Naive thymus-derived CD4-positive, alpha-beta T cell (primary cell): ENCODE measurements at regions not wholly inside any gene's neighbourhood (a gene's known extent, or its start where the extent isn't known, plus 50 kb on each side); places are given as distances from the start of the nearest gene placed in this dataset.

ENCODE experiments used
- ATAC-seq: fragments of 150-1000 bp; cut with Tn5 transposase; 2 replicates; pipeline ENCODE4 v1.10.0; 2021; ENCODE audit warnings: mild to moderate bottlenecking, moderate library complexity
- CTCF ChIA-PET: fragments of 350-600 bp; sonication (Branson Sonifier 250); formaldehyde crosslinking; loops from one replicate; lab custom pipeline; 2021; ENCODE audit warnings: antibody characterized with exemption; lab: Charles Lee
- POLR2A ChIA-PET: fragments of 350-600 bp; sonication (Branson Sonifier 250); formaldehyde crosslinking; loops from one replicate; lab custom pipeline; 2021; ENCODE audit warnings: antibody characterized with exemption, inconsistent platforms; lab: Charles Lee
- DNase-seq, 9 donors: peaks; one replicate each; pipeline versions ENCODE4 v3.0.0 to v3.0.0-alpha.2; 2020 to 2022; ENCODE audit warnings: mixed read lengths in 1 of 9
- H3K27ac ChIP-seq: one replicate; pipeline ENCODE4 v1.7.0; 2013; ENCODE audit warnings: mild to moderate bottlenecking, low read depth, low read length, moderate library complexity
- H3K27me3 ChIP-seq, 2 donors: one replicate each; pipeline ENCODE4 v1.7.0; 2013; ENCODE audit warnings: low read length in 2 of 2, mild to moderate bottlenecking in 2 of 2, moderate library complexity in 2 of 2; ENCODE audit not compliant: control insufficient read depth in 2 of 2, insufficient read depth in 2 of 2
- H3K36me3 ChIP-seq, 3 experiments: 1 replicate in 2 of 3; 2 replicates in 1 of 3; pipeline ENCODE4 v1.7.0; 2013; ENCODE audit warnings: low read length in 3 of 3, mild to moderate bottlenecking in 3 of 3, moderate library complexity in 1 of 3; ENCODE audit not compliant: insufficient read depth in 3 of 3, control insufficient read depth in 2 of 3
- H3K4me1 ChIP-seq, 2 donors: one replicate each; pipeline ENCODE4 v1.7.0; 2013; ENCODE audit warnings: low read length in 2 of 2, mild to moderate bottlenecking in 2 of 2, moderate library complexity in 1 of 2; ENCODE audit not compliant: control insufficient read depth in 2 of 2, insufficient read depth in 2 of 2
- H3K4me3 ChIP-seq: 2 replicates; pipeline ENCODE4 v1.7.0; 2013; ENCODE audit warnings: mild to moderate bottlenecking, low read length
- H3K9me3 ChIP-seq, 3 experiments: 1 replicate in 2 of 3; 2 replicates in 1 of 3; pipeline ENCODE4 v1.7.0; 2013; ENCODE audit warnings: low read length in 3 of 3; ENCODE audit not compliant: control insufficient read depth in 2 of 3
- H3K27ac Mint-ChIP-seq, 9 donors: one replicate each; pipeline ENCODE4 v1.8.0; 2020 to 2022; ENCODE audit warnings: mixed read lengths in 9 of 9, mild to moderate bottlenecking in 8 of 9, moderate library complexity in 5 of 9, inconsistent platforms in 2 of 9
- H3K27me3 Mint-ChIP-seq, 5 donors: one replicate each; pipeline ENCODE4 v1.8.0; 2021 to 2022; ENCODE audit warnings: mixed read lengths in 5 of 5, mild to moderate bottlenecking in 1 of 5
- H3K36me3 Mint-ChIP-seq, 5 donors: one replicate each; pipeline ENCODE4 v1.8.0; 2020 to 2022; ENCODE audit warnings: mixed read lengths in 5 of 5, mild to moderate bottlenecking in 3 of 5, inconsistent platforms in 1 of 5
- H3K4me1 Mint-ChIP-seq, 7 donors: one replicate each; pipeline ENCODE4 v1.8.0; 2020 to 2022; ENCODE audit warnings: mixed read lengths in 7 of 7, mild to moderate bottlenecking in 3 of 7, inconsistent platforms in 1 of 7
- H3K4me3 Mint-ChIP-seq, 10 donors: one replicate each; pipeline ENCODE4 v1.8.0; 2020 to 2022; ENCODE audit warnings: mild to moderate bottlenecking in 10 of 10, mixed read lengths in 10 of 10, moderate library complexity in 6 of 10, inconsistent platforms in 2 of 10
- H3K9me3 Mint-ChIP-seq, 11 donors: one replicate each; pipeline ENCODE4 v1.8.0; 2020 to 2022; ENCODE audit warnings: mixed read lengths in 11 of 11, mild to moderate bottlenecking in 4 of 11, inconsistent platforms in 1 of 11, moderate library complexity in 1 of 11
- intact Hi-C, 2 donors: fragments of 100-400 bp; cut with micrococcal nuclease; formaldehyde crosslinking; loops; one replicate each; pipeline ENCODE4 v1.15.1; 2023

GRCh38 chr11:95295382-95296149, 64.6 kb upstream of the SESN3 start:
- DNase-seq (no peak), ATAC-seq (no peak)
- Histone ChIP-seq H3K4me3 (no peak overlapping the region), H3K36me3 (no peaks in the 10 kb centered on the region), H3K27ac (no peak overlapping the region), H3K4me1 (peaks cover 0 to 27% of the 10 kb centered on the region in 2 donors), H3K27me3 (no peaks in the 10 kb centered on the region), H3K9me3 (no peaks in the 10 kb centered on the region)
- Mint-ChIP-seq H3K36me3 (peaks cover 0 to 1% (median 0%) of the 10 kb centered on the region in 5 donors), H3K27ac (peak overlapping the region in 1 of 9 donors; percentile 32), H3K9me3 (no peaks in the 10 kb centered on the region), H3K27me3 (peaks cover 0 to 11% (median 0%) of the 10 kb centered on the region in 5 donors), H3K4me1 (peaks cover 26 to 38% (median 32%) of the 10 kb centered on the region in 7 donors), H3K4me3 (no peak overlapping the region)
- ChIA-PET POLR2A (interaction anchor here (0.6 to 0.7 kb wide), 2 partner anchors 94 to 409 kb away, joined by 3 read pairs; no protein-coding TSS in a partner anchor), CTCF (interaction anchor here (0.6 to 0.7 kb wide), 2 partner anchors 11 to 947 kb away, joined by 3 read pairs; no protein-coding TSS in a partner anchor)
- intact Hi-C loops: loop anchor here (5.0 kb wide), 2 partner anchors 63 to 138 kb away; partner anchors contain the start of gene SESN3 (in 1 of the 2)

DNA sequence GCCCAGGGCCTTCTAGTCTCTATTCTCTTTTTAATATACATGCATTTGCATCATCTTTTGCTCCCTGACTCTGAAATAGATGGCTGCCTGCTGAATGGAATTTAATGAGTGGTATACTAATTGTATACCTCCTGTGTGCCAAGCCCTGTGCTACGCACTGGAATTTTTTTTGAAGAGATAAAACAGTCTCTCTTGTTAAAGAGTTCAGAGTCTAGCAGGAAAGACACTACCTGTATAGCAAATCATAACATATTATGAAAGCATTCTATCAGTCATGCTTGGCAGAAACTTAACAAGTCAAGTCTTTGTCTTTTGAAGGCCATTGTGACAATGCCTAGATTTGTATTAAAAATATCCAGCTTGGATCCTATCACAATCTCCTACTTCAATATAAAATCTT, 63.7 kb upstream of the SESN3 start:
- ChIA-PET CTCF (no interaction called here), POLR2A (interaction anchor here (0.6 kb wide), 1 partner anchor 93 kb away, joined by 3 read pairs; no protein-coding TSS in a partner anchor)
- H3K36me3 ChIP-seq: no peaks in the 10 kb centered on the region
- no peak overlapping the region for H3K4me3 ChIP-seq
- H3K27me3 ChIP-seq: no peaks in the 10 kb centered on the region
- no peak for DNase-seq
- H3K4me3 Mint-ChIP-seq: no peak overlapping the region
- peaks cover 0 to 1% (median 0%) of the 10 kb centered on the region in 5 donors for H3K36me3 Mint-ChIP-seq
- H3K27me3 Mint-ChIP-seq: peaks cover 0 to 14% (median 0%) of the 10 kb centered on the region in 5 donors
- no peaks in the 10 kb centered on the region for H3K9me3 ChIP-seq
- H3K27ac Mint-ChIP-seq: no peak overlapping the region
- peaks cover 0 to 24% of the 10 kb centered on the region in 2 donors for H3K4me1 ChIP-seq
- no peaks in the 10 kb centered on the region for H3K9me3 Mint-ChIP-seq
- no peak for ATAC-seq
- intact Hi-C loops: loop anchor here (5.0 kb wide), 2 partner anchors 62 to 137 kb away; partner anchors contain the start of gene SESN3 (in 1 of the 2)
- no peak overlapping the region for H3K27ac ChIP-seq
- H3K4me1 Mint-ChIP-seq: peaks cover 28 to 38% (median 32%) of the 10 kb centered on the region in 7 donors

DNA sequence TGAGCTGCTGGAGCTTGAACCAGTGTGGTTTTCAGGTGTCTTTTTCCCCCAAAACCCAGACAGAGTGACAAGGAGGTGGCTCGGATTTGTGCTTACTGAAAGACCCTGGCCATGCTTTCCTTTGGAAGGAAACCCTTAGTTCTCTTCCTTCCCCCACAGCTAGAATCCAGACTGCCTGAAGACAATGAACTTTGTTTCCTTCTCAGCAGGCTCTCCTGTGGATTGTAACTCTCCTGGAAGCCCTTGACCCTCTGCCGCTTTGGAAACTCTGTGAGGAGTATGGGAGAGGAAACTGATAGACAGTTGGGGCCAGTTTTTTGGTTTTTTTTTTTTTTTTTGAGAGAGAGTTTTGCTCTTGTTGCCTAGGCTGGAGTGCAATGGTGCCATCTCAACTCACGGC, 62.1 kb upstream of the SESN3 start:
- DNase-seq (no peak), ATAC-seq (no peak)
- Mint-ChIP-seq H3K27ac (no peak overlapping the region), H3K4me3 (no peak overlapping the region), H3K4me1 (peaks cover 12 to 23% (median 16%) of the 10 kb centered on the region in 7 donors), H3K27me3 (peaks cover 0 to 14% (median 0%) of the 10 kb centered on the region in 5 donors), H3K36me3 (peaks cover 0 to 1% (median 0%) of the 10 kb centered on the region in 5 donors), H3K9me3 (no peaks in the 10 kb centered on the region)
- intact Hi-C loops: no loop called here
- POLR2A ChIA-PET: no interaction called here
- Histone ChIP-seq H3K4me1 (peaks cover 0 to 10% of the 10 kb centered on the region in 2 donors), H3K36me3 (no peaks in the 10 kb centered on the region), H3K9me3 (no peaks in the 10 kb centered on the region), H3K27me3 (no peaks in the 10 kb centered on the region), H3K27ac (no peak overlapping the region), H3K4me3 (no peak overlapping the region)
- CTCF ChIA-PET: no interaction called here

DNA sequence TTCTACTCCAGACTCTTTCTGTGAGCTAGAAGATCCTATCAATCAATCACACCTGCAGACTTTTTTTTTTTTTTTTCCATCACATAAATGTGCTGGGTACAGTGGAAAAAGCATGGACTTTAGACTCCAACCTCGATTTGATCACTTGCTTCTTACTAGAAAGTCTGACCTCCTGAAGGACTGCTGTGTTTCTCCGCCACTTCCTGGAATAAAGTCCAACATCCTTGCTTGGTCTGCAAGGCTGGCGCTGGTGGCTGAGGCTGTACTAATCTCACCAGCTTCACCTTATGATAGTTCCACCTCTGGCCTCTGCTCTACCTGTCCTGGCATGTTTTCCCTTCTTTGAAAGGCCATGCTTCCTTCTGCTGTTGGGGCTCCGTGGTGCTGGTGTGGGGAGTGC, 60.9 kb upstream of the SESN3 start:
- intact Hi-C loops: no loop called here

GRCh38 chr11:95289378-95290101, 58.5 kb upstream of the SESN3 start:
- H3K36me3 ChIP-seq: no peaks in the 10 kb centered on the region
- Mint-ChIP-seq H3K36me3 (no peaks in the 10 kb centered on the region), H3K4me3 (no peak overlapping the region), H3K4me1 (peaks cover 0 to 9% (median 0%) of the 10 kb centered on the region in 7 donors), H3K27me3 (peaks cover 0 to 12% (median 0%) of the 10 kb centered on the region in 5 donors), H3K27ac (no peak overlapping the region), H3K9me3 (peaks cover 0 to 3% (median 0%) of the 10 kb centered on the region in 11 donors)
- ATAC-seq: no peak
- no peaks in the 10 kb centered on the region for H3K27me3 ChIP-seq
- H3K4me3 ChIP-seq: no peak overlapping the region
- no peak overlapping the region for H3K27ac ChIP-seq
- no peaks in the 10 kb centered on the region for H3K4me1 ChIP-seq
- CTCF ChIA-PET: no interaction called here
- POLR2A ChIA-PET: no interaction called here
- intact Hi-C loops: no loop called here
- no peak for DNase-seq
- no peaks in the 10 kb centered on the region for H3K9me3 ChIP-seq

More for the DNA sequence above, 60.9 kb upstream of the SESN3 start:
- H3K36me3 Mint-ChIP-seq: peaks cover 0 to 1% (median 0%) of the 10 kb centered on the region in 5 donors
- CTCF ChIA-PET: interaction anchor here (0.6 kb wide), 1 partner anchor 27 kb away, joined by 6 read pairs; no protein-coding TSS in a partner anchor
- ATAC-seq (no peak), DNase-seq (no peak)
- H3K9me3 Mint-ChIP-seq: no peaks in the 10 kb centered on the region
- H3K36me3 ChIP-seq: no peaks in the 10 kb centered on the region
- H3K27ac Mint-ChIP-seq: no peak overlapping the region
- peaks cover 0 to 14% (median 0%) of the 10 kb centered on the region in 5 donors for H3K27me3 Mint-ChIP-seq
- H3K4me1 ChIP-seq: peaks cover 0 to 5% of the 10 kb centered on the region in 2 donors
- POLR2A ChIA-PET: no interaction called here
- peaks cover 4 to 14% (median 5%) of the 10 kb centered on the region in 7 donors for H3K4me1 Mint-ChIP-seq
- H3K9me3 ChIP-seq: no peaks in the 10 kb centered on the region
- H3K27ac ChIP-seq: no peak overlapping the region
- H3K4me3 Mint-ChIP-seq: no peak overlapping the region
- H3K4me3 ChIP-seq: no peak overlapping the region
- no peaks in the 10 kb centered on the region for H3K27me3 ChIP-seq

DNA sequence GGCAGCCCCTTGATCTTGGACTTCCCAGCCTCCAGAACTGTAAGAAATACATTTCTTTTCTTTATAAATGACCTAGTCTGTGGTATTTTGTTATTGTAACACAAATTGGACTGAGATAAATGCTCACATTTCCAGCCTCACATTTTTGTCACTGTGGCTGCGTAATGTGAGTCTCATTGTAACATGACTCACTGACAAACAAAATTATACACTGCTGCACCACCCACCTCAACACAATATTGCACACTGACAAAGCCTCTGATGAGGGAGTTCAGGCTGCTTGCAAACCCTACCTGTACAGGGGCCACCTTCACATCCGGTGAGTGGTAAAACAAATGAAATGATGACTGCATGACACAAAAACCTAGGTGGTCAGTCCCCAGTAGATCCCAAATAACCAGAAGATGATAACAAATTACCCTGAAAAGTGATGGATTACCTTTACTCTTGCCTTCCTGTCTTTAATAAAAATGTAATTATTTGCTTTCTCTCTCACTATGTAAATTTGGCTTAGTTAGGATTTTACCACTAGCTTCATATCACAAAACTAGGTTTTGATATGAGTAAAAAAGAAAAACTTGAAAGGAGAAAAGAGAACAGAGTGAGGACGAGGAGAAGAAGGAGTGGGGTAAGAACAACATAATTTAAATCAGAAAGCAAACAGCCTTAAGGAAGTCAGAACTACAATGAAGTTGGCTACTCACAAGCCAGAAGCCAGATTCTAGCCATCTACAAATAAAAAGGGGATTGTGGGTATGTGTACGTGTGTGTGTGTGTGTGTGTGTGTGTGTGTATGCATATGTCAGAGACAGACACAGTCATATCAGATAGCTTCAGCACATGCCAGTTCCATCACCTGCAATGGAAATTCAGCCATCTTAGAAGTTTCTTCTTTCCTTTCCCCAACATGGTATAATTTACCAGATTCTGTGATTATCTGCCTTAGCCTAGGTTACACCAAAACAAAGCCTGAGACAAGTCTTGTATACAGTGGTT, 53.4 kb upstream of the SESN3 start:
- no peaks in the 10 kb centered on the region for H3K27me3 Mint-ChIP-seq
- ATAC-seq: no peak
- peaks cover 0 to 7% (median 0%) of the 10 kb centered on the region in 7 donors for H3K4me1 Mint-ChIP-seq
- Histone ChIP-seq H3K27ac (no peak overlapping the region), H3K4me1 (no peaks in the 10 kb centered on the region), H3K27me3 (no peaks in the 10 kb centered on the region), H3K4me3 (no peak overlapping the region), H3K9me3 (no peaks in the 10 kb centered on the region), H3K36me3 (no peaks in the 10 kb centered on the region)
- no peaks in the 10 kb centered on the region for H3K36me3 Mint-ChIP-seq
- H3K9me3 Mint-ChIP-seq: peaks cover 0 to 3% (median 0%) of the 10 kb centered on the region in 11 donors
- ChIA-PET CTCF (no interaction called here), POLR2A (no interaction called here)
- H3K4me3 Mint-ChIP-seq: no peak overlapping the region
- no peak overlapping the region for H3K27ac Mint-ChIP-seq
- DNase-seq: no peak
- intact Hi-C loops: no loop called here
